Chondrocyte (in vitro differentiated cells): ENCODE measurements at regions not wholly inside any gene's neighbourhood (a gene's known extent, or its start where the extent isn't known, plus 50 kb on each side); places are given as distances from the start of the nearest gene placed in this dataset.

Experiments
- DNase-seq: peaks from one replicate; pipeline ENCODE4 v3.0.0; 2021; ENCODE audit warnings: mixed read lengths, low spot score
- H3K27ac Mint-ChIP-seq: one replicate; pipeline ENCODE4 v1.8.0; 2021; ENCODE audit warnings: mild to moderate bottlenecking, moderate library complexity, mixed read lengths; ENCODE audit not compliant: unreplicated experiment
- H3K27me3 Mint-ChIP-seq: 2 replicates; pipeline ENCODE4 v1.8.0; 2021; ENCODE audit warnings: low read depth, mixed read lengths
- H3K36me3 Mint-ChIP-seq: 2 replicates; pipeline ENCODE4 v1.8.0; 2021; ENCODE audit warnings: low read depth, mixed read lengths
- H3K4me1 Mint-ChIP-seq: 2 replicates; pipeline ENCODE4 v1.8.0; 2021; ENCODE audit warnings: low read depth, mild to moderate bottlenecking, mixed read lengths
- H3K4me3 Mint-ChIP-seq: one replicate; pipeline ENCODE4 v1.8.0; 2021; ENCODE audit warnings: mild to moderate bottlenecking, moderate library complexity, mixed read lengths; ENCODE audit not compliant: unreplicated experiment
- H3K9me3 Mint-ChIP-seq: 2 replicates; pipeline ENCODE4 v1.8.0; 2021; ENCODE audit warnings: low read depth, mixed read lengths
- TF ChIP-seq, protein P1 (sequence below): fragments of 200-600 bp; sonication (generic); IDR thresholded peaks from 2 replicates; pipeline ENCODE4 v1.5.0; 2021; ENCODE audit warnings: antibody characterized with exemption, mild to moderate bottlenecking, moderate library complexity

DNA sequence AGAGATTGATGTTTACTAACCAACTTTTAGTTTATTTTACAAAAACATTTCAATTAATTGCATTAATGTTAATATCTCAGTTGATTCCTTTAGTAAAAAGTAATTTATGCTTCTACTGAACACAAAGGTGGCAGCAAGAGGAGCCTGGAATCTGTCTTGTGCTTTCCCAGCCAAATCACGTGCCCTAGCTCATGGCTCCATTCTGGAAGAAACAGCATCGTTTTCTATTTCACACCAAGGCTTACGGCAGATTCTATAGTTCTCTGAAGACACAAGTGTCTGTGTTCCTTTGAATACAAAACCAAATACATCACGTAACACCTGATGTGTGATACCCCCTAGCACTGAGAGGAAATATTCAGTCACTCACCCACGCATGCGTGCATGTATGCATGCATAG lies 346.1 kb upstream of the MIR17HG start:
- H3K27me3 Mint-ChIP-seq = no peaks in the 10 kb centered on the region
- H3K4me1 Mint-ChIP-seq = no peaks in the 10 kb centered on the region
- H3K36me3 Mint-ChIP-seq = no peaks in the 10 kb centered on the region
- TF ChIP-seq, protein P1, sequence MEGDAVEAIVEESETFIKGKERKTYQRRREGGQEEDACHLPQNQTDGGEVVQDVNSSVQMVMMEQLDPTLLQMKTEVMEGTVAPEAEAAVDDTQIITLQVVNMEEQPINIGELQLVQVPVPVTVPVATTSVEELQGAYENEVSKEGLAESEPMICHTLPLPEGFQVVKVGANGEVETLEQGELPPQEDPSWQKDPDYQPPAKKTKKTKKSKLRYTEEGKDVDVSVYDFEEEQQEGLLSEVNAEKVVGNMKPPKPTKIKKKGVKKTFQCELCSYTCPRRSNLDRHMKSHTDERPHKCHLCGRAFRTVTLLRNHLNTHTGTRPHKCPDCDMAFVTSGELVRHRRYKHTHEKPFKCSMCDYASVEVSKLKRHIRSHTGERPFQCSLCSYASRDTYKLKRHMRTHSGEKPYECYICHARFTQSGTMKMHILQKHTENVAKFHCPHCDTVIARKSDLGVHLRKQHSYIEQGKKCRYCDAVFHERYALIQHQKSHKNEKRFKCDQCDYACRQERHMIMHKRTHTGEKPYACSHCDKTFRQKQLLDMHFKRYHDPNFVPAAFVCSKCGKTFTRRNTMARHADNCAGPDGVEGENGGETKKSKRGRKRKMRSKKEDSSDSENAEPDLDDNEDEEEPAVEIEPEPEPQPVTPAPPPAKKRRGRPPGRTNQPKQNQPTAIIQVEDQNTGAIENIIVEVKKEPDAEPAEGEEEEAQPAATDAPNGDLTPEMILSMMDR = no peak
- no peak for DNase-seq
- H3K9me3 Mint-ChIP-seq = no peaks in the 10 kb centered on the region
- H3K4me3 Mint-ChIP-seq = no peak overlapping the region
- no peak overlapping the region for H3K27ac Mint-ChIP-seq

DNA sequence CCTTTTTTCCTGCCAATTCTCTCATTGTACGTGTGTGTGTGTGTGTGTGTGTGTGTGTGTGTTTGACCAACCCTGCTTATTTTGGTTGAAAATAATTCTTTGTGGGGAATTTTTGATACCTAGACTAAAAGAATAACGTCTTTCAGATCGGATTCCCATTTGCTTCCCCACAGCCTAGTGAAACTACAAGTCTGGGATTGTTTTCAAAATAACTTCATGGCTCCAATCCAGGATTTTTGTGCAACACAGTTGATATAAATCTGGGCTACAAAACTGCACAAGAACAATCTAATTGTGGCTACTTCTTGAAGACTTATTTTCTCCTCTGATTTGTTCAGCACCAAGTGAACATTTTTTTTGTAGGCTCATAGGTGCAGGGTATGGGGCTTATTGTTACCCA lies 332.8 kb upstream of the MIR17HG start:
- DNase-seq = no peak
- H3K9me3 Mint-ChIP-seq = no peaks in the 10 kb centered on the region

DNA sequence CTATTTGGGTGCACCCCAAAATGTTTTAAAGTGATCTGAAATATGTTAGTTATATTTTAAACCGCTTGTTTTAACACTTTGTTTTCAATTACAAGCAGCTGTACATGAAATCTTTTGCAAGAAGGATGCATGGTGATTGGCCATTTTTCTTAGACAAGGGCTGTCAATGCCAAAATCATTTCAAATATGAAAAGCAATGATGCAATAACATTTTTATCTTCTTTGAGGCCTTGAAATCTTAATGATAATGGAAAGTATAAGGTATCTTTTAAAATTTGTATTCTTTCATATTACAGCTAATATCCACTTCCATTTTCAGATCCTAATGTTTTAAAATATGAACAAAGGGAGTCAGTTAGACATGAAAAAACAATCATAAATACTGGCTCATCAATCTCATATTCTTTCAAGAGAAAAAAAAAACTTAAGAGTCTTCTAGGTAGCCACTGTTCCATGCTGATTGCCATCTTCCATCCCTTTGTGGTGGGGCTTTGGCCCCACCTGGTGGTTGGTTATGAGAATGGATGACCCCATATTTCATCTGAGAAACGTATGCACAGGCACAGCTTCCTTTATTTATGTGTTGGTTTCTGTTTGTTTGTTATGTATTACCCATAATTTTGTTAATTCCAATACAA lies 330.3 kb upstream of the MIR17HG start:
- no peaks in the 10 kb centered on the region for H3K36me3 Mint-ChIP-seq
- no peak overlapping the region for H3K27ac Mint-ChIP-seq
- DNase-seq = no peak
- H3K9me3 Mint-ChIP-seq = no peaks in the 10 kb centered on the region
- no peaks in the 10 kb centered on the region for H3K27me3 Mint-ChIP-seq
- H3K4me1 Mint-ChIP-seq = no peaks in the 10 kb centered on the region
- TF ChIP-seq, protein P1 = peak; percentile 93
- H3K4me3 Mint-ChIP-seq = no peak overlapping the region

More for the DNA sequence above, 332.8 kb upstream of the MIR17HG start:
- Mint-ChIP-seq H3K4me1 (no peaks in the 10 kb centered on the region), H3K27me3 (no peaks in the 10 kb centered on the region), H3K27ac (no peak overlapping the region), H3K36me3 (no peaks in the 10 kb centered on the region), H3K4me3 (no peak overlapping the region)
- TF ChIP-seq, protein P1 = no peak

DNA sequence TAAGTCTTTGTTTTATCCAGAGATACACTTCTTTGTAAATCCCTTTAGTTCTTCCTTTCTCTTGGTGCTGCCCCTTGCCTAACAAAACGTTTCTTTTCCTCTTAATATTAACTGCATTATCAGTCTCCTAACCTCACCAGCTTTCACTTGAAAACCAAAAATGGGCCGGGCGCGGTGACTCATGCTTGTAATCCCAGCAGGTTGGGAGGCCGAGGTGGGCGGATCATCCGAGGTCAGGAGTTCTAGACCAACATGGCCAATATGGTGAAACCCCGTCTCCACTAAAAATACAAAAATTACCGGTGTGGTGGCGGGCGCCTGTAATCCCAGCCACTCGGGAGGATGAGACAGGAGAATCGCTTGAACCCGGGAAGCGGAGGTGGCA lies 329.8 kb upstream of the MIR17HG start:
- Mint-ChIP-seq H3K4me3 (no peak overlapping the region), H3K4me1 (peaks cover under 1% of the 10 kb centered on the region), H3K27ac (no peak overlapping the region), H3K9me3 (no peaks in the 10 kb centered on the region), H3K36me3 (no peaks in the 10 kb centered on the region), H3K27me3 (no peaks in the 10 kb centered on the region)
- no peak for DNase-seq
- TF ChIP-seq, protein P1 = peak; percentile 38

DNA sequence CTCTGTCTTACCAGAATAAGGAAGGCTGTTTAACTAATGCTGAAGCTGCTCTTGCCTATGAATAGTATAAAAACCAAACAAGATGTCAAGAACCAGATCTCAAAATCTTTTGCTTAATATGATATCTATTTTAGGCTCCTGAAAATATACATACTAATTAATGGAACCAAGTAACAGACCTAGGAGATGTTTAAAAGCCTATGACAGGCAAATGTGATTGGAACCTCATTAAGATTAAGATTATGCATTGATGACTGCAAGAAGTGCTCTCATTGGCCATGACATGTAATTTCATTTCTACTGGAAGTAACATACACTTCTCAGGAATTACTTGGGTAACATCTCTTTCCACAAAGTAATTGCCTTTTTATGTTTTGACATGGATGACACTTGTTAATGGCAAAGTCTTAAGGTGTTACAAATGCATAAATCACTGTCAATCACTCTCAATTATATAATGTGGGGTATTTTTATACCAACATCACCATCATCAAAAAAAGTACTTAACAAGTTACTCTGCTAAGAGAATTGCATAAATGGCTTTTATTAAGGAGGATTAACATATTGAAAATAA lies 326.9 kb upstream of the MIR17HG start:
- peaks cover 12% of the 10 kb centered on the region for H3K4me1 Mint-ChIP-seq
- H3K27ac Mint-ChIP-seq = no peak overlapping the region

More for the DNA sequence above, 326.9 kb upstream of the MIR17HG start:
- TF ChIP-seq, protein P1 = no peak
- Mint-ChIP-seq H3K9me3 (no peaks in the 10 kb centered on the region), H3K27me3 (no peaks in the 10 kb centered on the region), H3K4me3 (no peak overlapping the region), H3K36me3 (no peaks in the 10 kb centered on the region)
- no peak for DNase-seq
